ENCODE measurements at regions not wholly inside any gene's neighbourhood (a gene's known extent, or its start where the extent isn't known, plus 50 kb on each side); places are given as distances from the start of the nearest gene placed in this dataset.

- ChIA-PET CTCF (no interaction called here), POLR2A (no interaction called here)
- intact Hi-C loops (cut with micrococcal nuclease; ENCODE audit: unreplicated experiment) (no loop called here), in situ Hi-C loops (cut with HindIII; ENCODE audit: low pct_unique_long_range_greater_than_20kb, low sequenced_read_pairs) (no loop called here)
- ATAC-seq = no peak
- BruUV-seq (replicated peaks) = no TSS peak
- Histone ChIP-seq H3K4me3 (ENCODE audit: low read depth in 2 of 2, low read length in 2 of 2) (no peak overlapping the region), H3K9me3 (ENCODE audit: control insufficient read depth, insufficient read depth, low read depth, low read length) (no peaks in the 10 kb centered on the region), H3K27ac (ENCODE audit: low read length) (no peak overlapping the region), H3K36me3 (ENCODE audit: control insufficient read depth, insufficient read depth, low read length) (no peaks in the 10 kb centered on the region), H3K27me3 (ENCODE audit: control insufficient read depth, insufficient read depth, low read length) (no peaks in the 10 kb centered on the region), H3K4me1 (ENCODE audit: control insufficient read depth, insufficient read depth, low read length) (no peaks in the 10 kb centered on the region)
- no peak for DNase-seq (ENCODE audit: low read depth, low spot score)
- no peak for TF ChIP-seq POLR2AphosphoS5 (IDR thresholded peaks at IDR 0.05; ENCODE audit: low read depth, low read length)
- no peak for TF ChIP-seq CTCF (IDR thresholded peaks at IDR 0.05)
- no peak for TF ChIP-seq SIN3A (IDR thresholded peaks at IDR 0.05; ENCODE audit: borderline replicate concordance, insufficient read depth, low read depth, low read length)
- TF ChIP-seq, protein P1, sequence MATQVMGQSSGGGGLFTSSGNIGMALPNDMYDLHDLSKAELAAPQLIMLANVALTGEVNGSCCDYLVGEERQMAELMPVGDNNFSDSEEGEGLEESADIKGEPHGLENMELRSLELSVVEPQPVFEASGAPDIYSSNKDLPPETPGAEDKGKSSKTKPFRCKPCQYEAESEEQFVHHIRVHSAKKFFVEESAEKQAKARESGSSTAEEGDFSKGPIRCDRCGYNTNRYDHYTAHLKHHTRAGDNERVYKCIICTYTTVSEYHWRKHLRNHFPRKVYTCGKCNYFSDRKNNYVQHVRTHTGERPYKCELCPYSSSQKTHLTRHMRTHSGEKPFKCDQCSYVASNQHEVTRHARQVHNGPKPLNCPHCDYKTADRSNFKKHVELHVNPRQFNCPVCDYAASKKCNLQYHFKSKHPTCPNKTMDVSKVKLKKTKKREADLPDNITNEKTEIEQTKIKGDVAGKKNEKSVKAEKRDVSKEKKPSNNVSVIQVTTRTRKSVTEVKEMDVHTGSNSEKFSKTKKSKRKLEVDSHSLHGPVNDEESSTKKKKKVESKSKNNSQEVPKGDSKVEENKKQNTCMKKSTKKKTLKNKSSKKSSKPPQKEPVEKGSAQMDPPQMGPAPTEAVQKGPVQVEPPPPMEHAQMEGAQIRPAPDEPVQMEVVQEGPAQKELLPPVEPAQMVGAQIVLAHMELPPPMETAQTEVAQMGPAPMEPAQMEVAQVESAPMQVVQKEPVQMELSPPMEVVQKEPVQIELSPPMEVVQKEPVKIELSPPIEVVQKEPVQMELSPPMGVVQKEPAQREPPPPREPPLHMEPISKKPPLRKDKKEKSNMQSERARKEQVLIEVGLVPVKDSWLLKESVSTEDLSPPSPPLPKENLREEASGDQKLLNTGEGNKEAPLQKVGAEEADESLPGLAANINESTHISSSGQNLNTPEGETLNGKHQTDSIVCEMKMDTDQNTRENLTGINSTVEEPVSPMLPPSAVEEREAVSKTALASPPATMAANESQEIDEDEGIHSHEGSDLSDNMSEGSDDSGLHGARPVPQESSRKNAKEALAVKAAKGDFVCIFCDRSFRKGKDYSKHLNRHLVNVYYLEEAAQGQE (IDR thresholded peaks at IDR 0.05; ENCODE audit: insufficient read depth in 1 of 2, low read depth in 2 of 2, low read length in 1 of 2) = no peak
- TF ChIP-seq TCF7L2 (IDR thresholded peaks at IDR 0.05; ENCODE audit: low read depth, low read length) = no peak
Measured at GRCh38 chr6:102944475-102944874, 1551.0 kb downstream of the GRIK2 start.

- no TSS peak for BruUV-seq (replicated peaks)
- no peak overlapping the region; the same call in 1 of the 2 replicates for H3K27ac ChIP-seq (ENCODE audit: low read length)
- no peaks in the 10 kb centered on the region for H3K4me1 ChIP-seq (ENCODE audit: control insufficient read depth, insufficient read depth, low read length)
- no peak overlapping the region for H3K4me3 ChIP-seq (ENCODE audit: low read depth in 2 of 2, low read length in 2 of 2)
- DNase-seq (ENCODE audit: low read depth, low spot score) (no peak), ATAC-seq (no peak)
- ChIA-PET POLR2A (no interaction called here), CTCF (no interaction called here)
- TF ChIP-seq, protein P1 (IDR thresholded peaks at IDR 0.05; ENCODE audit: insufficient read depth in 1 of 2, low read depth in 2 of 2, low read length in 1 of 2) = no peak
- TF ChIP-seq POLR2AphosphoS5 (IDR thresholded peaks at IDR 0.05; ENCODE audit: low read depth, low read length) (no peak), SIN3A (IDR thresholded peaks at IDR 0.05; ENCODE audit: borderline replicate concordance, insufficient read depth, low read depth, low read length) (no peak), CTCF (IDR thresholded peaks at IDR 0.05) (no peak), TCF7L2 (IDR thresholded peaks at IDR 0.05; ENCODE audit: low read depth, low read length) (no peak)
- in situ Hi-C loops (cut with HindIII; ENCODE audit: low pct_unique_long_range_greater_than_20kb, low sequenced_read_pairs) = no loop called here
- H3K27me3 ChIP-seq (ENCODE audit: control insufficient read depth, insufficient read depth, low read length) = no peaks in the 10 kb centered on the region
- H3K9me3 ChIP-seq (ENCODE audit: control insufficient read depth, insufficient read depth, low read depth, low read length) = no peaks in the 10 kb centered on the region
- no peaks in the 10 kb centered on the region for H3K36me3 ChIP-seq (ENCODE audit: control insufficient read depth, insufficient read depth, low read length)
- intact Hi-C loops (cut with micrococcal nuclease; ENCODE audit: unreplicated experiment) = no loop called here
Measured at GRCh38 chr6:102942206-102942605, 1548.7 kb downstream of the GRIK2 start.

Data from Panc1 (cell line).